ENCODE measurements at regions not wholly inside any gene's neighbourhood (a gene's known extent, or its start where the extent isn't known, plus 50 kb on each side); places are given as distances from the start of the nearest gene placed in this dataset.

DNA sequence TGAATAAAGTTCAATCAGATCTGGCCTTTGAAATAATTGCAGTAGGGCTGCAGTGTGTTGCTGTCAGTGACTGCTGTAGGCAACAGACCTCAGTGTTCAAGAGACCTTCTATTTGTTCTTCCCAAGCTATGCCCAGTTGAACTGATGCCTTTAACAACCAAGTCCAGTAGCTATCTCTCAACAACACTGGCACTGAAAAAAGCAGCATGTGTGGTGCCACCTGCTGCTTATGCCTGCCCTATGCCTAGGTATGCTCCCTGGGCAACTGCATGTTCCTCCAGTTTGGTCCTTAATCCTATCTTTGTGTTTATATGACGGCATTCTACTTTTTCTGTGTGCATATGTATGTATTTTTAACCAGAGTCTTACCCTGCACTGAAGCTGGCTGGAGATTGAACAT, 523.9 kb upstream of the MEX3C start:
- Histone ChIP-seq H3K9ac (ENCODE audit: extremely low read depth, insufficient read length, low read length) (no peak overlapping the region), H3K56ac (ENCODE audit: insufficient read length, low read depth, low read length) (no peak overlapping the region), H4K20me1 (ENCODE audit: control insufficient read depth, insufficient read depth, insufficient read length) (no peaks in the 10 kb centered on the region), H3K4me1 (ENCODE audit: insufficient read depth, low read length) (no peaks in the 10 kb centered on the region), H3K23me2 (ENCODE audit: insufficient read length, low read depth, low read length, poor library complexity, severe bottlenecking) (no peaks in the 10 kb centered on the region), H2AK5ac (ENCODE audit: insufficient read length, low read length) (no peak overlapping the region), H3K23ac (ENCODE audit: insufficient read length, low read depth, low read length) (no peak overlapping the region), H3T11ph (ENCODE audit: low read length) (no peak overlapping the region), H2BK5ac (ENCODE audit: insufficient read length, low read length) (no peak overlapping the region), H4K5ac (ENCODE audit: insufficient read length, low read depth, low read length) (no peak overlapping the region), H4K91ac (ENCODE audit: insufficient read length, low read depth, low read length) (no peak overlapping the region), H3K27me3 (ENCODE audit: insufficient read depth, low read length) (no peaks in the 10 kb centered on the region), H3K79me1 (ENCODE audit: insufficient read depth, low read depth, low read length, poor library complexity, severe bottlenecking) (no peaks in the 10 kb centered on the region), H2BK120ac (ENCODE audit: low read depth, low read length, poor library complexity, severe bottlenecking) (no peak overlapping the region), H3K18ac (ENCODE audit: insufficient read length, low read depth, low read length) (no peak overlapping the region), H3K4ac (ENCODE audit: low read depth, low read length) (no peak overlapping the region), H3K4me2 (ENCODE audit: insufficient read depth, insufficient read length, low read length) (no peak overlapping the region), H2AFZ (ENCODE audit: low read length) (no peak overlapping the region), H2BK20ac (ENCODE audit: low read depth, low read length, poor library complexity, severe bottlenecking) (no peak overlapping the region), H3K9me3 (ENCODE audit: control insufficient read depth, low read depth, low read length) (no peaks in the 10 kb centered on the region), H2BK12ac (ENCODE audit: insufficient read length, low read depth, low read length) (no peak overlapping the region), H3K79me2 (ENCODE audit: insufficient read depth, low read length) (no peaks in the 10 kb centered on the region), H2BK15ac (ENCODE audit: low read depth, low read length) (no peak overlapping the region), H3K14ac (ENCODE audit: insufficient read depth, low read length) (no peak overlapping the region), H3K27ac (ENCODE audit: insufficient read length, low read depth, low read length) (no peak overlapping the region), H4K8ac (replicated peaks; ENCODE audit: insufficient read length, low read depth, low read length) (no peak overlapping the region)
- WGBS (ENCODE audit: extremely low coverage, insufficient read length, low lambda C conversion rate): no CpG with 5 or more reads among the region's 1 CpG
- peaks cover 0 to 3% of the 10 kb centered on the region in 2 experiments; a peak in 3 of 5 replicates for H3K9me3 Mint-ChIP-seq
- TF ChIP-seq, protein P1, sequence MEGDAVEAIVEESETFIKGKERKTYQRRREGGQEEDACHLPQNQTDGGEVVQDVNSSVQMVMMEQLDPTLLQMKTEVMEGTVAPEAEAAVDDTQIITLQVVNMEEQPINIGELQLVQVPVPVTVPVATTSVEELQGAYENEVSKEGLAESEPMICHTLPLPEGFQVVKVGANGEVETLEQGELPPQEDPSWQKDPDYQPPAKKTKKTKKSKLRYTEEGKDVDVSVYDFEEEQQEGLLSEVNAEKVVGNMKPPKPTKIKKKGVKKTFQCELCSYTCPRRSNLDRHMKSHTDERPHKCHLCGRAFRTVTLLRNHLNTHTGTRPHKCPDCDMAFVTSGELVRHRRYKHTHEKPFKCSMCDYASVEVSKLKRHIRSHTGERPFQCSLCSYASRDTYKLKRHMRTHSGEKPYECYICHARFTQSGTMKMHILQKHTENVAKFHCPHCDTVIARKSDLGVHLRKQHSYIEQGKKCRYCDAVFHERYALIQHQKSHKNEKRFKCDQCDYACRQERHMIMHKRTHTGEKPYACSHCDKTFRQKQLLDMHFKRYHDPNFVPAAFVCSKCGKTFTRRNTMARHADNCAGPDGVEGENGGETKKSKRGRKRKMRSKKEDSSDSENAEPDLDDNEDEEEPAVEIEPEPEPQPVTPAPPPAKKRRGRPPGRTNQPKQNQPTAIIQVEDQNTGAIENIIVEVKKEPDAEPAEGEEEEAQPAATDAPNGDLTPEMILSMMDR (conservative IDR thresholded peaks at IDR 0.05): no peak
- no peak for DNase-seq
- no peak overlapping the region for H3K4me3 Mint-ChIP-seq
- H3K36me3 Mint-ChIP-seq (ENCODE audit: insufficient read depth in 1 of 3, low read depth in 3 of 3): peaks cover 0 to 3% (median 0%) of the 10 kb centered on the region in 3 experiments; a peak in 2 of 7 replicates
- H3K27me3 Mint-ChIP-seq (ENCODE audit: low read depth): no peaks in the 10 kb centered on the region; the same call in 1 of the 2 replicates
- H3K4me1 Mint-ChIP-seq: peaks cover 6 to 7% of the 10 kb centered on the region in 2 experiments
- no peak overlapping the region; a peak in 1 of 7 replicates for H3K27ac Mint-ChIP-seq
